ENCODE measurements at regions not wholly inside any gene's neighbourhood (a gene's known extent, or its start where the extent isn't known, plus 50 kb on each side); places are given as distances from the start of the nearest gene placed in this dataset.

GRCh38 chr10:36313142-36313541 is 671.0 kb upstream of the FZD8 start:
- TF ChIP-seq CTCF (IDR thresholded peaks at IDR 0.05; ENCODE audit: low read depth, low read length) (no peak), EZH2phosphoT487 (IDR thresholded peaks at IDR 0.05; ENCODE audit: low read depth) (no peak)

Measured in OCI-LY3 (cell line).